Endothelial cell (in vitro differentiated cells): ENCODE measurements at regions not wholly inside any gene's neighbourhood (a gene's known extent, or its start where the extent isn't known, plus 50 kb on each side); places are given as distances from the start of the nearest gene placed in this dataset.

Source experiments
- DNase-seq: peaks from one replicate; pipeline ENCODE4 v3.0.0; 2021; ENCODE audit warnings: low spot score
- H3K27ac Mint-ChIP-seq: one replicate; pipeline ENCODE4 v1.8.0; 2021; ENCODE audit warnings: mixed read lengths, inconsistent platforms; ENCODE audit not compliant: unreplicated experiment
- H3K27me3 Mint-ChIP-seq: one replicate; pipeline ENCODE4 v1.8.0; 2021; ENCODE audit warnings: mild to moderate bottlenecking, moderate library complexity, mixed read lengths, inconsistent platforms; ENCODE audit not compliant: unreplicated experiment
- H3K36me3 Mint-ChIP-seq: one replicate; pipeline ENCODE4 v1.8.0; 2021; ENCODE audit warnings: mild to moderate bottlenecking, low read depth, mixed read lengths, inconsistent platforms; ENCODE audit not compliant: unreplicated experiment
- H3K4me1 Mint-ChIP-seq: one replicate; pipeline ENCODE4 v1.8.0; 2021; ENCODE audit warnings: mild to moderate bottlenecking, mixed read lengths, inconsistent platforms; ENCODE audit not compliant: unreplicated experiment
- H3K4me3 Mint-ChIP-seq: one replicate; pipeline ENCODE4 v1.8.0; 2021; ENCODE audit warnings: mild to moderate bottlenecking, mixed read lengths, inconsistent platforms; ENCODE audit not compliant: unreplicated experiment
- H3K9me3 Mint-ChIP-seq: one replicate; pipeline ENCODE4 v1.8.0; 2021; ENCODE audit warnings: mixed read lengths, inconsistent platforms; ENCODE audit not compliant: unreplicated experiment
- CTCF ChIP-seq: fragments of 200-600 bp; sonication (generic); IDR thresholded peaks from one replicate; pipeline ENCODE4 v1.5.0; 2021; ENCODE audit warnings: antibody characterized with exemption; ENCODE audit not compliant: unreplicated experiment

GRCh38 chr6:14786008-14786407, 459.9 kb upstream of the JARID2 start:
- Mint-ChIP-seq H3K36me3 (no peaks in the 10 kb centered on the region), H3K4me1 (peaks cover 17% of the 10 kb centered on the region), H3K4me3 (no peak overlapping the region), H3K27ac (no peak overlapping the region), H3K27me3 (peaks cover 2% of the 10 kb centered on the region), H3K9me3 (no peaks in the 10 kb centered on the region)
- no peak for DNase-seq
- TF ChIP-seq CTCF, result no peak

- DNase-seq, result no peak
- H3K4me3 Mint-ChIP-seq, result peak overlapping the region; percentile 33
- H3K27ac Mint-ChIP-seq, result no peak overlapping the region
- H3K27me3 Mint-ChIP-seq, result peaks cover 2% of the 10 kb centered on the region
- H3K9me3 Mint-ChIP-seq, result no peaks in the 10 kb centered on the region
- no peak for TF ChIP-seq CTCF
- H3K36me3 Mint-ChIP-seq, result no peaks in the 10 kb centered on the region
- peaks cover 17% of the 10 kb centered on the region for H3K4me1 Mint-ChIP-seq
Observed at GRCh38 chr6:14786455-14786854, 459.4 kb upstream of the JARID2 start.

- Mint-ChIP-seq H3K4me3 (no peak overlapping the region), H3K27me3 (peaks cover 2% of the 10 kb centered on the region), H3K9me3 (no peaks in the 10 kb centered on the region), H3K4me1 (peaks cover 18% of the 10 kb centered on the region), H3K27ac (no peak overlapping the region), H3K36me3 (no peaks in the 10 kb centered on the region)
- no peak for TF ChIP-seq CTCF
- no peak for DNase-seq
Observed at GRCh38 chr6:14787250-14787649, 458.6 kb upstream of the JARID2 start.

- peaks cover 2% of the 10 kb centered on the region for H3K27me3 Mint-ChIP-seq
- H3K4me3 Mint-ChIP-seq, result no peak overlapping the region
- H3K27ac Mint-ChIP-seq, result peak overlapping the region; percentile 52
- TF ChIP-seq CTCF, result no peak
- H3K4me1 Mint-ChIP-seq, result peaks cover 21% of the 10 kb centered on the region
- no peaks in the 10 kb centered on the region for H3K9me3 Mint-ChIP-seq
- no peaks in the 10 kb centered on the region for H3K36me3 Mint-ChIP-seq
- DNase-seq, result no peak
Observed at GRCh38 chr6:14787677-14788076, 458.2 kb upstream of the JARID2 start.

GRCh38 chr6:14789996-14790395, 455.9 kb upstream of the JARID2 start:
- H3K36me3 Mint-ChIP-seq, result no peaks in the 10 kb centered on the region
- peaks cover 5% of the 10 kb centered on the region for H3K27me3 Mint-ChIP-seq
- no peak overlapping the region for H3K27ac Mint-ChIP-seq
- no peak overlapping the region for H3K4me3 Mint-ChIP-seq
- peaks cover 14% of the 10 kb centered on the region for H3K4me1 Mint-ChIP-seq
- H3K9me3 Mint-ChIP-seq, result no peaks in the 10 kb centered on the region
- TF ChIP-seq CTCF, result no peak
- DNase-seq, result no peak
